ENCODE measurements at regions not wholly inside any gene's neighbourhood (a gene's known extent, or its start where the extent isn't known, plus 50 kb on each side); places are given as distances from the start of the nearest gene placed in this dataset.

DNA sequence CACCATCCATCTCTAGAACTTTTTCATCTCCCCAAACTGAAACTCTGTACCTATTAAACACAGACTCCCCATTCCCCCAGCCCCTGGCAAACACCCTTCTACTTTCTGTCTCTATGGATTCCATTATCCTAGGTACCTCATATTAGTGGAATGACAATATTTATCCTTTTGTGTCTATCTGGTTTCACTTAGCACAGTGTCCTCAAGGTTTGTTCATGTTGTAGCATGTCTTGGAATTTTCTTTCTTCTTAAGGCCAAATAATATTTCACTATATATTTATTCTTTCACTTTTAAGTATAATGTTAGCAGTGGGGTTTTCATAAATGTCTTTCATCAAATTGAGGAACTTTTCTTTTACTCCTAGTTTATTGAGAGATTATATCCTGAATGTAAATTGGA, 56.8 kb upstream of the DSP start:
- H3K4me3 ChIP-seq (replicated peaks; ENCODE audit: low read depth, low read length), result no peak overlapping the region
- DNase-seq (ENCODE audit: low read depth), result no peak
- TF ChIP-seq CTCF (IDR thresholded peaks at IDR 0.05; ENCODE audit: low read length, missing control alignments), result no peak

- DNase-seq (ENCODE audit: low read depth), result no peak
- no peak overlapping the region for H3K4me3 ChIP-seq (replicated peaks; ENCODE audit: low read depth, low read length)
- TF ChIP-seq CTCF (IDR thresholded peaks at IDR 0.05; ENCODE audit: low read length, missing control alignments), result no peak
These were observed 54.5 kb upstream of the DSP start for GRCh38 chr6:7486951-7487350.

GRCh38 chr6:7488494-7488893, 53.0 kb upstream of the DSP start:
- H3K4me3 ChIP-seq (replicated peaks; ENCODE audit: low read depth, low read length), result no peak overlapping the region
- no peak for DNase-seq (ENCODE audit: low read depth)
- TF ChIP-seq CTCF (IDR thresholded peaks at IDR 0.05; ENCODE audit: low read length, missing control alignments), result no peak

GRCh38 chr6:7489376-7489775, 52.1 kb upstream of the DSP start:
- no peak overlapping the region for H3K4me3 ChIP-seq (replicated peaks; ENCODE audit: low read depth, low read length)
- TF ChIP-seq CTCF (IDR thresholded peaks at IDR 0.05; ENCODE audit: low read length, missing control alignments), result no peak

More at GRCh38 chr6:7489376-7489775, 52.1 kb upstream of the DSP start:
- no peak for DNase-seq (ENCODE audit: low read depth)

Data from fibroblast of pulmonary artery (primary cell).